Activated CD4-positive, alpha-beta memory T cell treated with anti-CD3 and anti-CD28 coated beads, Interleukin-2, amount 10 ng/mL, durations not matched to agents 7 days and 5 days (primary cell): ENCODE measurements at regions not wholly inside any gene's neighbourhood (a gene's known extent, or its start where the extent isn't known, plus 50 kb on each side); places are given as distances from the start of the nearest gene placed in this dataset.

ENCODE experiments used
- CTCF ChIA-PET: fragments of 350-600 bp; sonication (Branson Sonifier 250); formaldehyde crosslinking; loops from one replicate; lab custom pipeline; 2021; ENCODE audit warnings: antibody characterized with exemption, inconsistent platforms; lab: Charles Lee
- POLR2A ChIA-PET: fragments of 350-600 bp; sonication (Branson Sonifier 250); formaldehyde crosslinking; loops from one replicate; lab custom pipeline; 2021; ENCODE audit warnings: antibody characterized with exemption; lab: Charles Lee
- DNase-seq: peaks from one replicate; pipeline ENCODE4 v3.0.0-alpha.2; 2020
- H3K27ac Mint-ChIP-seq: one replicate; pipeline ENCODE4 v1.8.0; 2021; ENCODE audit warnings: mild to moderate bottlenecking, mixed read lengths
- H3K27me3 Mint-ChIP-seq: one replicate; pipeline ENCODE4 v1.8.0; 2021; ENCODE audit warnings: mixed read lengths
- H3K36me3 Mint-ChIP-seq: one replicate; pipeline ENCODE4 v1.8.0; 2021; ENCODE audit warnings: low read depth, mixed read lengths
- H3K4me1 Mint-ChIP-seq: one replicate; pipeline ENCODE4 v1.8.0; 2021; ENCODE audit warnings: mixed read lengths
- H3K4me3 Mint-ChIP-seq: one replicate; pipeline ENCODE4 v1.8.0; 2021; ENCODE audit warnings: mild to moderate bottlenecking, mixed read lengths
- H3K9me3 Mint-ChIP-seq: one replicate; pipeline ENCODE4 v1.8.0; 2021; ENCODE audit warnings: mixed read lengths

GRCh38 chrX:9338986-9339385 is 125.9 kb upstream of the TBL1X start:
- Mint-ChIP-seq H3K27ac (no peak overlapping the region), H3K4me3 (no peak overlapping the region), H3K27me3 (no peaks in the 10 kb centered on the region), H3K9me3 (no peaks in the 10 kb centered on the region), H3K36me3 (no peaks in the 10 kb centered on the region), H3K4me1 (peaks cover 37% of the 10 kb centered on the region)
- ChIA-PET POLR2A (interaction anchor here (2.7 to 4.5 kb wide), 3 partner anchors 14 to 124 kb away, joined by 12 to 39 read pairs (median 28); no protein-coding TSS in a partner anchor), CTCF (interaction anchor here (0.8 to 0.9 kb wide), 2 partner anchors 21 to 41 kb away, joined by 3 read pairs; no protein-coding TSS in a partner anchor)
- DNase-seq: no peak

GRCh38 chrX:9339603-9340491 is 125.0 kb upstream of the TBL1X start:
- POLR2A ChIA-PET: interaction anchor here (1.3 to 4.5 kb wide), 4 partner anchors 13 to 123 kb away, joined by 5 to 39 read pairs (median 20); no protein-coding TSS in a partner anchor
- peak; percentile 17 for DNase-seq
- CTCF ChIA-PET: interaction anchor here (0.8 to 2.7 kb wide), 5 partner anchors 13 to 117 kb away, joined by 3 to 13 read pairs (median 3); no protein-coding TSS in a partner anchor
- no peaks in the 10 kb centered on the region for H3K36me3 Mint-ChIP-seq
- peak overlapping the region; percentile 4 for H3K4me3 Mint-ChIP-seq
- peaks cover 37% of the 10 kb centered on the region for H3K4me1 Mint-ChIP-seq
- peak overlapping the region; percentile 64 for H3K27ac Mint-ChIP-seq
- H3K27me3 Mint-ChIP-seq: no peaks in the 10 kb centered on the region
- H3K9me3 Mint-ChIP-seq: no peaks in the 10 kb centered on the region

- peak overlapping the region; percentile 69 for H3K4me3 Mint-ChIP-seq
Measured at GRCh38 chrX:9340598-9341290, 124.1 kb upstream of the TBL1X start.

GRCh38 chrX:9341291-9342201 is 123.3 kb upstream of the TBL1X start:
- peaks cover 38% of the 10 kb centered on the region for H3K4me1 Mint-ChIP-seq
- DNase-seq: peak; percentile 76
- H3K27me3 Mint-ChIP-seq: no peaks in the 10 kb centered on the region
- ChIA-PET POLR2A (interaction anchor here (0.6 to 4.5 kb wide), 7 partner anchors 10 to 370 kb away, joined by 3 to 39 read pairs (median 5); no protein-coding TSS in a partner anchor), CTCF (interaction anchor here (1.3 to 2.7 kb wide), 2 partner anchors 11 to 368 kb away, joined by 4 to 13 read pairs; no protein-coding TSS in a partner anchor)
- peak overlapping the region; percentile 69 for H3K4me3 Mint-ChIP-seq
- peak overlapping the region; percentile 92 for H3K27ac Mint-ChIP-seq
- H3K36me3 Mint-ChIP-seq: peaks cover 3% of the 10 kb centered on the region
- H3K9me3 Mint-ChIP-seq: no peaks in the 10 kb centered on the region

More at GRCh38 chrX:9340598-9341290, 124.1 kb upstream of the TBL1X start:
- no peaks in the 10 kb centered on the region for H3K27me3 Mint-ChIP-seq
- ChIA-PET CTCF (interaction anchor here (1.0 to 2.7 kb wide), 3 partner anchors 12 to 116 kb away, joined by 3 to 13 read pairs (median 3); no protein-coding TSS in a partner anchor), POLR2A (interaction anchor here (1.0 to 4.5 kb wide), 5 partner anchors 13 to 122 kb away, joined by 3 to 39 read pairs (median 12); no protein-coding TSS in a partner anchor)
- no peaks in the 10 kb centered on the region for H3K9me3 Mint-ChIP-seq
- H3K27ac Mint-ChIP-seq: peak overlapping the region; percentile 92
- peaks cover 3% of the 10 kb centered on the region for H3K36me3 Mint-ChIP-seq
- DNase-seq: peak; percentile 24
- H3K4me1 Mint-ChIP-seq: peaks cover 40% of the 10 kb centered on the region

GRCh38 chrX:9342561-9343051 is 122.3 kb upstream of the TBL1X start:
- H3K4me3 Mint-ChIP-seq: peak overlapping the region; percentile 51
- H3K9me3 Mint-ChIP-seq: no peaks in the 10 kb centered on the region
- ChIA-PET CTCF (interaction anchor here (1.3 kb wide), 1 partner anchor 370 kb away, joined by 4 read pairs; no protein-coding TSS in a partner anchor), POLR2A (interaction anchor here (1.2 to 4.5 kb wide), 4 partner anchors 8 to 121 kb away, joined by 3 to 39 read pairs (median 8); no protein-coding TSS in a partner anchor)
- no peaks in the 10 kb centered on the region for H3K27me3 Mint-ChIP-seq
- H3K36me3 Mint-ChIP-seq: peaks cover 3% of the 10 kb centered on the region
- peak overlapping the region; percentile 31 for H3K27ac Mint-ChIP-seq
- peaks cover 34% of the 10 kb centered on the region for H3K4me1 Mint-ChIP-seq
- peak; percentile 70 for DNase-seq

GRCh38 chrX:9343971-9344370 is 120.9 kb upstream of the TBL1X start:
- Mint-ChIP-seq H3K4me1 (peaks cover 32% of the 10 kb centered on the region), H3K9me3 (no peaks in the 10 kb centered on the region), H3K36me3 (peaks cover 3% of the 10 kb centered on the region), H3K4me3 (no peak overlapping the region), H3K27ac (no peak overlapping the region), H3K27me3 (no peaks in the 10 kb centered on the region)
- CTCF ChIA-PET: interaction anchor here (1.0 to 1.2 kb wide), 2 partner anchors 8 to 119 kb away, joined by 3 to 4 read pairs; no protein-coding TSS in a partner anchor
- POLR2A ChIA-PET: interaction anchor here (1.1 kb wide), 1 partner anchor 119 kb away, joined by 5 read pairs; no protein-coding TSS in a partner anchor
- DNase-seq: no peak

- Mint-ChIP-seq H3K4me3 (no peak overlapping the region), H3K9me3 (no peaks in the 10 kb centered on the region), H3K36me3 (peaks cover 3% of the 10 kb centered on the region), H3K27ac (no peak overlapping the region), H3K4me1 (peaks cover 24% of the 10 kb centered on the region), H3K27me3 (no peaks in the 10 kb centered on the region)
- no peak for DNase-seq
- ChIA-PET CTCF (no interaction called here), POLR2A (no interaction called here)
Measured at GRCh38 chrX:9345957-9346356, 118.9 kb upstream of the TBL1X start.

GRCh38 chrX:9349572-9350494 is 115.0 kb upstream of the TBL1X start:
- no peaks in the 10 kb centered on the region for H3K27me3 Mint-ChIP-seq
- DNase-seq: no peak
- H3K36me3 Mint-ChIP-seq: peaks cover 10% of the 10 kb centered on the region
- peaks cover 6% of the 10 kb centered on the region for H3K9me3 Mint-ChIP-seq
- H3K4me1 Mint-ChIP-seq: peaks cover 44% of the 10 kb centered on the region
- H3K4me3 Mint-ChIP-seq: no peak overlapping the region
- ChIA-PET CTCF (interaction anchor here (1.2 kb wide), 1 partner anchor 37 kb away, joined by 4 read pairs; no protein-coding TSS in a partner anchor), POLR2A (interaction anchor here (0.6 kb wide), 1 partner anchor 32 kb away, joined by 3 read pairs; no protein-coding TSS in a partner anchor)
- no peak overlapping the region for H3K27ac Mint-ChIP-seq

- Mint-ChIP-seq H3K27me3 (no peaks in the 10 kb centered on the region), H3K4me1 (peaks cover 54% of the 10 kb centered on the region), H3K27ac (peak overlapping the region; percentile 98), H3K4me3 (no peak overlapping the region), H3K36me3 (peaks cover 17% of the 10 kb centered on the region), H3K9me3 (peaks cover 12% of the 10 kb centered on the region)
- CTCF ChIA-PET: interaction anchor here (0.9 to 1.3 kb wide), 2 partner anchors 37 to 112 kb away, joined by 3 to 4 read pairs; no protein-coding TSS in a partner anchor
- no peak for DNase-seq
- POLR2A ChIA-PET: interaction anchor here (1.2 to 7.0 kb wide), 2 partner anchors 9 to 112 kb away, joined by 5 to 75 read pairs; partner anchors contain the start of gene TBL1X
Measured at GRCh38 chrX:9351126-9351525, 113.7 kb upstream of the TBL1X start.

GRCh38 chrX:9352243-9352642 is 112.6 kb upstream of the TBL1X start:
- Mint-ChIP-seq H3K4me3 (peak overlapping the region; percentile 61), H3K9me3 (peaks cover 17% of the 10 kb centered on the region), H3K4me1 (peaks cover 60% of the 10 kb centered on the region), H3K27me3 (no peaks in the 10 kb centered on the region), H3K36me3 (peaks cover 22% of the 10 kb centered on the region), H3K27ac (peak overlapping the region; percentile 98)
- CTCF ChIA-PET: interaction anchor here (1.2 to 3.1 kb wide), 3 partner anchors 8 to 111 kb away, joined by 3 to 13 read pairs (median 13); no protein-coding TSS in a partner anchor
- POLR2A ChIA-PET: interaction anchor here (0.8 to 7.0 kb wide), 11 partner anchors 12 to 380 kb away, joined by 3 to 75 read pairs (median 8); partner anchors contain the start of gene TBL1X
- DNase-seq: no peak
